GM18907 (cell line): ENCODE measurements at regions not wholly inside any gene's neighbourhood (a gene's known extent, or its start where the extent isn't known, plus 50 kb on each side); places are given as distances from the start of the nearest gene placed in this dataset.

Source experiments
- ATAC-seq: cut with Tn5 transposase; IDR thresholded peaks from one replicate; pipeline ENCODE4 v1.9.1; 2021; ENCODE audit warnings: mild to moderate bottlenecking, moderate library complexity; ENCODE audit not compliant: unreplicated experiment

- no peak for ATAC-seq
Measured at GRCh38 chr22:47783433-47784366, 1021.2 kb downstream of the TBC1D22A start.

GRCh38 chr22:47782328-47783075 lies 1020.1 kb downstream of the TBC1D22A start:
- no peak for ATAC-seq

GRCh38 chr22:47781427-47782111 lies 1019.1 kb downstream of the TBC1D22A start:
- no peak for ATAC-seq

GRCh38 chr22:47781024-47781423 lies 1018.6 kb downstream of the TBC1D22A start:
- ATAC-seq = no peak

GRCh38 chr22:47780281-47780875 lies 1017.9 kb downstream of the TBC1D22A start:
- no peak for ATAC-seq

- no peak for ATAC-seq
Measured at GRCh38 chr22:47779474-47779873, 1017.0 kb downstream of the TBC1D22A start.

GRCh38 chr22:47778160-47778658 lies 1015.8 kb downstream of the TBC1D22A start:
- no peak for ATAC-seq

GRCh38 chr22:47777426-47777825 lies 1015.0 kb downstream of the TBC1D22A start:
- ATAC-seq = no peak

GRCh38 chr22:47776329-47776728 lies 1013.9 kb downstream of the TBC1D22A start:
- no peak for ATAC-seq

- ATAC-seq = no peak
Measured at GRCh38 chr22:47775686-47776085, 1013.2 kb downstream of the TBC1D22A start.

- no peak for ATAC-seq
Measured at GRCh38 chr22:47775191-47775590, 1012.7 kb downstream of the TBC1D22A start.

GRCh38 chr22:47773635-47774034 lies 1011.2 kb downstream of the TBC1D22A start:
- ATAC-seq = no peak

- ATAC-seq = no peak
Measured at GRCh38 chr22:47772864-47773263, 1010.4 kb downstream of the TBC1D22A start.

GRCh38 chr22:47769652-47770051 lies 1007.2 kb downstream of the TBC1D22A start:
- ATAC-seq = no peak

GRCh38 chr22:47768027-47768426 lies 1005.6 kb downstream of the TBC1D22A start:
- ATAC-seq = no peak

GRCh38 chr22:47767403-47767802 lies 1005.0 kb downstream of the TBC1D22A start:
- ATAC-seq = no peak

- ATAC-seq = no peak
Measured at GRCh38 chr22:47765757-47766156, 1003.3 kb downstream of the TBC1D22A start.

- no peak for ATAC-seq
Measured at GRCh38 chr22:47762141-47762540, 999.7 kb downstream of the TBC1D22A start.

GRCh38 chr22:47759909-47760308 lies 997.5 kb downstream of the TBC1D22A start:
- ATAC-seq = no peak

GRCh38 chr22:47757741-47758140 lies 995.3 kb downstream of the TBC1D22A start:
- ATAC-seq = no peak

- ATAC-seq = no peak
Measured at GRCh38 chr22:47750086-47750485, 987.6 kb downstream of the TBC1D22A start.
